Ascending aorta (tissue), 2 donors: ENCODE measurements at regions not wholly inside any gene's neighbourhood (a gene's known extent, or its start where the extent isn't known, plus 50 kb on each side); places are given as distances from the start of the nearest gene placed in this dataset.

Experiments used
- DNase-seq, 2 donors: peaks; one replicate each; pipeline ENCODE4 v3.0.0-alpha.2; 2019; ENCODE audit warnings: low spot score in 2 of 2
- H3K27ac ChIP-seq, 2 donors: fragments of 200-600 bp; sonication (generic); one replicate each; pipeline ENCODE4 v1.5.1; 2016 to 2017; ENCODE audit warnings: mild to moderate bottlenecking in 1 of 2
- H3K27me3 ChIP-seq: fragments of 200-600 bp; sonication (generic); one replicate; pipeline ENCODE4 v1.5.1; 2017
- H3K36me3 ChIP-seq, 2 donors: fragments of 200-600 bp; sonication (generic); one replicate each; pipeline ENCODE4 v1.5.1; 2016
- H3K4me1 ChIP-seq, 2 donors: fragments of 200-600 bp; sonication (generic); one replicate each; pipeline ENCODE4 v1.5.1; 2016 to 2017; ENCODE audit warnings: mild to moderate bottlenecking in 1 of 2
- H3K4me3 ChIP-seq, 2 donors: fragments of 200-600 bp; sonication (generic); one replicate each; pipeline ENCODE4 v1.5.1; 2016 to 2017; ENCODE audit warnings: mild to moderate bottlenecking in 1 of 2
- H3K9me3 ChIP-seq, 2 donors: fragments of 200-600 bp; sonication (generic); one replicate each; pipeline ENCODE4 v1.5.1; 2016
- intact Hi-C: fragments of 100-400 bp; cut with DNase I; formaldehyde crosslinking; loops from one replicate; pipeline ENCODE4 v1.15.1; 2023
- TF ChIP-seq, protein P1 (sequence below), 3 experiments: fragments of 200-600 bp in 2 of 3; fragments of 450-650 bp in 1 of 3; sonication (generic) in 2 of 3; IDR thresholded peaks; one replicate each; pipeline ENCODE4 v1.5.1; 2016 to 2019; ENCODE audit warnings: antibody characterized with exemption in 3 of 3, mild to moderate bottlenecking in 1 of 3, moderate library complexity in 1 of 3

DNA sequence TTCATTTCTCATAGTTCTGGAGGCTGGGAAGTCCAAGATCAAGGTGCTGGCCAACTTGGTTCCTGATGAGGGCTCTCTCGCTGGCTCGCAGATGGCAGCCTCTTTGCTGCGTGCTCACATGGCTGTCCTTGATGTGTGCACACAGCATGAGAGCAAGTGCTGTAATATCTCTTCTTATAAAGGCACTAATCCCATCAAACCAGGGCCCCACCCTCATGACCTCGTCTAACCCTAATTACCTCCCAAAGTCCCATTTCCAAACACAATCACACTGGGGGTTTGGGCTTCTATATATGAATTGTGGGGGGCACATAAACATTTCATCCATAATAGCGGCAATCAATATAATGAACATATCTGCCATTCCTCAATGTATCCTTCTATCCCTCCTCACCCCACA is 1062.1 kb downstream of the BRD1 start:
- no peak overlapping the region for H3K27ac ChIP-seq
- H3K4me1 ChIP-seq = no peaks in the 10 kb centered on the region
- intact Hi-C loops = no loop called here
- no peak overlapping the region for H3K4me3 ChIP-seq
- no peaks in the 10 kb centered on the region for H3K36me3 ChIP-seq
- peaks cover 19 to 50% of the 10 kb centered on the region in 2 donors for H3K9me3 ChIP-seq
- H3K27me3 ChIP-seq = no peaks in the 10 kb centered on the region
- TF ChIP-seq, protein P1, sequence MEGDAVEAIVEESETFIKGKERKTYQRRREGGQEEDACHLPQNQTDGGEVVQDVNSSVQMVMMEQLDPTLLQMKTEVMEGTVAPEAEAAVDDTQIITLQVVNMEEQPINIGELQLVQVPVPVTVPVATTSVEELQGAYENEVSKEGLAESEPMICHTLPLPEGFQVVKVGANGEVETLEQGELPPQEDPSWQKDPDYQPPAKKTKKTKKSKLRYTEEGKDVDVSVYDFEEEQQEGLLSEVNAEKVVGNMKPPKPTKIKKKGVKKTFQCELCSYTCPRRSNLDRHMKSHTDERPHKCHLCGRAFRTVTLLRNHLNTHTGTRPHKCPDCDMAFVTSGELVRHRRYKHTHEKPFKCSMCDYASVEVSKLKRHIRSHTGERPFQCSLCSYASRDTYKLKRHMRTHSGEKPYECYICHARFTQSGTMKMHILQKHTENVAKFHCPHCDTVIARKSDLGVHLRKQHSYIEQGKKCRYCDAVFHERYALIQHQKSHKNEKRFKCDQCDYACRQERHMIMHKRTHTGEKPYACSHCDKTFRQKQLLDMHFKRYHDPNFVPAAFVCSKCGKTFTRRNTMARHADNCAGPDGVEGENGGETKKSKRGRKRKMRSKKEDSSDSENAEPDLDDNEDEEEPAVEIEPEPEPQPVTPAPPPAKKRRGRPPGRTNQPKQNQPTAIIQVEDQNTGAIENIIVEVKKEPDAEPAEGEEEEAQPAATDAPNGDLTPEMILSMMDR (IDR thresholded peaks at IDR 0.05) = no peak
- DNase-seq = no peak

DNA sequence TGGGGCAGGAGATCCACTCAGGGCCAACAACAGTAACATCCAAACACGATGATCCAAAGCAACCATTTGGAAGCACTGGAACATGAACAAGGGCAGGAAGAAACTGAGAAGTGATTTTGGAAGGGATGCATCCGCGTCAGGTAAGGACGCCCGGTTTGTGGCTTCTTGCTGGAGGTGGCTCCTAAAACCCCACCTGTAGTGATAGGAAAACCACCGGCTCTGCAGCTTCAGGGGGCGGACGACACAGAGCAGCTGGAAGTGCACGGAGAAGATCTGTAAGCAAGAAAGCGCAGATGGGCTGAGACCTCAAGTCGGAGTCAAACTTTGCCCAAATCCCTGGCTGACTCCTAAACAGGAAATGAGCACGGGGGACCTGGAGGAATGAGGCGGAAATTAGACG is 1066.1 kb downstream of the BRD1 start:
- intact Hi-C loops = no loop called here
- Histone ChIP-seq H3K4me1 (no peaks in the 10 kb centered on the region), H3K4me3 (no peak overlapping the region), H3K36me3 (no peaks in the 10 kb centered on the region), H3K9me3 (peaks cover 13 to 35% of the 10 kb centered on the region in 2 donors), H3K27ac (no peak overlapping the region), H3K27me3 (no peaks in the 10 kb centered on the region)
- TF ChIP-seq, protein P1 (IDR thresholded peaks at IDR 0.05) = no peak
- peak in 1 of 2 donors; percentile 50 for DNase-seq

- Histone ChIP-seq H3K4me1 (no peaks in the 10 kb centered on the region), H3K27ac (no peak overlapping the region), H3K27me3 (no peaks in the 10 kb centered on the region), H3K36me3 (no peaks in the 10 kb centered on the region), H3K9me3 (peaks cover 13 to 30% of the 10 kb centered on the region in 2 donors), H3K4me3 (no peak overlapping the region)
- peak in 1 of 2 donors; percentile 45 for DNase-seq
- intact Hi-C loops = no loop called here
- TF ChIP-seq, protein P1 (IDR thresholded peaks at IDR 0.05) = no peak
These were observed 1066.9 kb downstream of the BRD1 start for GRCh38 chr22:48760481-48761390.

GRCh38 chr22:48758881-48759875 is 1068.5 kb downstream of the BRD1 start:
- DNase-seq = peak in 1 of 2 donors; percentile 42

DNA sequence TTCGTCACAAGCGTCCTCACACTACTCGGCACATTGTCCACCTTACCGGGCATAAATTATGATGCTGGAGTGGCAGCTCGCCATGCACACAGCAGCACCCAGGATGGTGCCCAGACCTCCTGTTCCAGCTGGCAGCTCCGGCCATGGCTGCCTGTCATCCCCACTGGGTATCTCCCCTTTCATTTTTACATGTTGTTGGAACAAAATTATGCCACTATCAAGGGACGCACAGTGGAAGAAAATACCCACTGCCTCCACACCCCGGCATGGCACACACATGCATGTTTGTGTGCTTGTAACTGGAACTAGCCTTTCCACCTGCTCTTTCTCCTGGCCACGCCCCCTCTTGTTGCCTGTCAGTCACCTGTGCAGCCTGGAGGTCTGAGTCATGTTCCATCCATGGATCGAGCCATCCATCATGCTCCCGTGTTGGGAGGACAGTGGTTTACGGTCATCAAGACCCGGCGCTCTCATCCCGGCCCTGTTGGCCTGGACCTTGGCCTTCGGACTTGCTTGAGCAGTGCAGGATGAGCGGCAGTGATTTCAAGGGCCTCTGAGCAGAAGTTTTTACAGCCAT is 1069.6 kb downstream of the BRD1 start:
- Histone ChIP-seq H3K4me3 (no peak overlapping the region), H3K9me3 (peaks cover 10% of the 10 kb centered on the region in 2 donors), H3K27me3 (no peaks in the 10 kb centered on the region), H3K4me1 (no peaks in the 10 kb centered on the region), H3K27ac (no peak overlapping the region), H3K36me3 (no peaks in the 10 kb centered on the region)
- intact Hi-C loops = no loop called here
- TF ChIP-seq, protein P1 (IDR thresholded peaks at IDR 0.05) = no peak
- peak in 1 of 2 donors; percentile 55 for DNase-seq

More at GRCh38 chr22:48758881-48759875, 1068.5 kb downstream of the BRD1 start:
- H3K9me3 ChIP-seq = peaks cover 10 to 16% of the 10 kb centered on the region in 2 donors
- H3K4me3 ChIP-seq = no peak overlapping the region
- intact Hi-C loops = no loop called here
- TF ChIP-seq, protein P1 (IDR thresholded peaks at IDR 0.05) = no peak
- no peaks in the 10 kb centered on the region for H3K36me3 ChIP-seq
- H3K27me3 ChIP-seq = no peaks in the 10 kb centered on the region
- no peak overlapping the region for H3K27ac ChIP-seq
- no peaks in the 10 kb centered on the region for H3K4me1 ChIP-seq
